ENCODE measurements at regions not wholly inside any gene's neighbourhood (a gene's known extent, or its start where the extent isn't known, plus 50 kb on each side); places are given as distances from the start of the nearest gene placed in this dataset.

DNA sequence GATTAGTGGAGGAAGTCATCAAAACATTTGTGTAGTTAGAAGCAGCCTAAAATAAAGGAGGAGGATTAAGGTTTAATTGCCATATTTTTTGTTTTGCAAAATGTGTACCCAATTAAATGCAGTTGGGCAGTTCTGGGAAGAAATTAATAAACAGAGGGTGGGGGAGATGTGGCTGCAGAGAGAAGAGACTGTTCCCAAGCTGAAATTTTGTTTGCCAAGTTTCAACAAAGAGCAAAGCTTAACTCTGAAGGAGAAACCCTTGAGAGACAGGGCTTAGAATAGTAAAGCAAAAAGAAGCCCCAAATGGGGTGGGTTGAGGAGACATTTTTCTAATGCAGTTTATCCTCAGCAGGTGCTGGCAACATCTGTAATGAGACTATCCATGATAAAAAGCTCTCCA is 298.0 kb upstream of the NRP1 start:
- Histone ChIP-seq H3K27me3 (ENCODE audit: insufficient read depth, low read length) (no peaks in the 10 kb centered on the region), H3K9ac (ENCODE audit: low read length) (no peak overlapping the region), H3K4me2 (ENCODE audit: low read length) (no peak overlapping the region), H3F3A (ENCODE audit: insufficient read depth, low read length) (no peaks in the 10 kb centered on the region), H3K4me1 (ENCODE audit: insufficient read depth, low read length, severe bottlenecking) (no peaks in the 10 kb centered on the region), H3K79me2 (ENCODE audit: insufficient read depth, low read length) (no peaks in the 10 kb centered on the region), H3K4me3 (ENCODE audit: low read depth, low read length, poor library complexity, severe bottlenecking) (no peak overlapping the region), H3K27ac (ENCODE audit: low read depth, low read length, poor library complexity, severe bottlenecking) (no peak overlapping the region), H3K9me3 (ENCODE audit: low read length) (no peaks in the 10 kb centered on the region), H2AFZ (ENCODE audit: low read length) (no peak overlapping the region), H3K9me2 (ENCODE audit: low read depth, low read length) (no peaks in the 10 kb centered on the region), H3K36me3 (ENCODE audit: insufficient read depth, low read length) (no peaks in the 10 kb centered on the region), H4K20me1 (ENCODE audit: insufficient read depth, low read length) (no peaks in the 10 kb centered on the region)
- TF ChIP-seq, protein P1, sequence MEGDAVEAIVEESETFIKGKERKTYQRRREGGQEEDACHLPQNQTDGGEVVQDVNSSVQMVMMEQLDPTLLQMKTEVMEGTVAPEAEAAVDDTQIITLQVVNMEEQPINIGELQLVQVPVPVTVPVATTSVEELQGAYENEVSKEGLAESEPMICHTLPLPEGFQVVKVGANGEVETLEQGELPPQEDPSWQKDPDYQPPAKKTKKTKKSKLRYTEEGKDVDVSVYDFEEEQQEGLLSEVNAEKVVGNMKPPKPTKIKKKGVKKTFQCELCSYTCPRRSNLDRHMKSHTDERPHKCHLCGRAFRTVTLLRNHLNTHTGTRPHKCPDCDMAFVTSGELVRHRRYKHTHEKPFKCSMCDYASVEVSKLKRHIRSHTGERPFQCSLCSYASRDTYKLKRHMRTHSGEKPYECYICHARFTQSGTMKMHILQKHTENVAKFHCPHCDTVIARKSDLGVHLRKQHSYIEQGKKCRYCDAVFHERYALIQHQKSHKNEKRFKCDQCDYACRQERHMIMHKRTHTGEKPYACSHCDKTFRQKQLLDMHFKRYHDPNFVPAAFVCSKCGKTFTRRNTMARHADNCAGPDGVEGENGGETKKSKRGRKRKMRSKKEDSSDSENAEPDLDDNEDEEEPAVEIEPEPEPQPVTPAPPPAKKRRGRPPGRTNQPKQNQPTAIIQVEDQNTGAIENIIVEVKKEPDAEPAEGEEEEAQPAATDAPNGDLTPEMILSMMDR (IDR thresholded peaks at IDR 0.05; ENCODE audit: low read length): no peak
- TF ChIP-seq EZH2 (IDR thresholded peaks at IDR 0.05; ENCODE audit: borderline replicate concordance, low read length): no peak

DNA sequence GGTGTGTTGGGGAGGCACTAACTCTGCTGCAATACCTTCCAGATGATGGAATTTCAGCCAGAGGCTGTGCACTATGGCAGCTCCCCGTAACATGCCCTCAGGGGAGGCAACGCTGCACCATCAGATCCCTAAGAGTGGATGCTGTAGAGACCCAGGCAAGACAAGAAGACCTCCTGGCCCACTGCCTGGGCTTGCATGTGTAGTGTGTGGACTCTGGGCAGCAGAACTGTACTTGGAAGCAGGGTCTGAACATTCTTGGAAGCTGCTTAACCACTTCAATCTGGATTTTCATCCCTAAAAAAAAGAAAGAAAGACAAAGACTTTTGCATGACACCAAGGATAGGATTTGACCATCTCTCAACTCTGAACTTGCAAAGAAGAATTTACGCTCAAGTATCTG is 297.5 kb upstream of the NRP1 start:
- H3K4me3 ChIP-seq (ENCODE audit: low read depth, low read length, poor library complexity, severe bottlenecking): no peak overlapping the region
- H3K9ac ChIP-seq (ENCODE audit: low read length): no peak overlapping the region
- no peaks in the 10 kb centered on the region for H3K36me3 ChIP-seq (ENCODE audit: insufficient read depth, low read length)
- no peak overlapping the region for H3K27ac ChIP-seq (ENCODE audit: low read depth, low read length, poor library complexity, severe bottlenecking)
- no peak overlapping the region for H3K4me2 ChIP-seq (ENCODE audit: low read length)
- no peaks in the 10 kb centered on the region for H3K4me1 ChIP-seq (ENCODE audit: insufficient read depth, low read length, severe bottlenecking)
- no peaks in the 10 kb centered on the region for H4K20me1 ChIP-seq (ENCODE audit: insufficient read depth, low read length)
- H3K27me3 ChIP-seq (ENCODE audit: insufficient read depth, low read length): no peaks in the 10 kb centered on the region
- no peaks in the 10 kb centered on the region for H3K9me3 ChIP-seq (ENCODE audit: low read length)
- H3K79me2 ChIP-seq (ENCODE audit: insufficient read depth, low read length): no peaks in the 10 kb centered on the region
- TF ChIP-seq EZH2 (IDR thresholded peaks at IDR 0.05; ENCODE audit: borderline replicate concordance, low read length): no peak
- TF ChIP-seq, protein P1 (IDR thresholded peaks at IDR 0.05; ENCODE audit: low read length): no peak
- H3F3A ChIP-seq (ENCODE audit: insufficient read depth, low read length): no peaks in the 10 kb centered on the region
- H3K9me2 ChIP-seq (ENCODE audit: low read depth, low read length): no peaks in the 10 kb centered on the region
- H2AFZ ChIP-seq (ENCODE audit: low read length): no peak overlapping the region

DNA sequence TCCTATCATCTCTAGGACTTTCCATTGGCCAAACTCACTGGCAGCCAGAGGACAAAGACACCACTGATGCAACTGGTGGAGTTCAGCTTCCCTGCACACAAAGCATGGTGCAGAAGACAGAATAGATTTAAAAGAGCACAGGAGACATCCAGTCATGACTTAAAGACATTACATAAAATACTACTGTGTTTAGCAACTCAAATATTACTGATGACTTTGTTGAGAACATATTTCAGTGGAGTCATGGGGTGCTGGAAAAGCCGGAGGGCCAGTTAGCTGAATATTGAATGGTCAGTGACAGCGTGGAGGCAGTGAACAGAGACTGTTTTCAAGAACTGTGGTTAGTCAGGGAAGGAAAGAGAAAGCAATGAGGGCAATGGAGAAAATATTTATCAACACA is 296.3 kb upstream of the NRP1 start:
- TF ChIP-seq, protein P1 (IDR thresholded peaks at IDR 0.05; ENCODE audit: low read length): no peak
- TF ChIP-seq EZH2 (IDR thresholded peaks at IDR 0.05; ENCODE audit: borderline replicate concordance, low read length): no peak

More for the DNA sequence above, 296.3 kb upstream of the NRP1 start:
- H3K4me2 ChIP-seq (ENCODE audit: low read length): no peak overlapping the region
- H2AFZ ChIP-seq (ENCODE audit: low read length): no peak overlapping the region
- no peaks in the 10 kb centered on the region for H3K79me2 ChIP-seq (ENCODE audit: insufficient read depth, low read length)
- H3K4me1 ChIP-seq (ENCODE audit: insufficient read depth, low read length, severe bottlenecking): no peaks in the 10 kb centered on the region
- no peaks in the 10 kb centered on the region for H3K36me3 ChIP-seq (ENCODE audit: insufficient read depth, low read length)
- no peak overlapping the region for H3K9ac ChIP-seq (ENCODE audit: low read length)
- no peak overlapping the region for H3K27ac ChIP-seq (ENCODE audit: low read depth, low read length, poor library complexity, severe bottlenecking)
- H3K27me3 ChIP-seq (ENCODE audit: insufficient read depth, low read length): no peaks in the 10 kb centered on the region
- no peaks in the 10 kb centered on the region for H3F3A ChIP-seq (ENCODE audit: insufficient read depth, low read length)
- no peak overlapping the region for H3K4me3 ChIP-seq (ENCODE audit: low read depth, low read length, poor library complexity, severe bottlenecking)
- H3K9me3 ChIP-seq (ENCODE audit: low read length): no peaks in the 10 kb centered on the region
- H4K20me1 ChIP-seq (ENCODE audit: insufficient read depth, low read length): no peaks in the 10 kb centered on the region
- no peaks in the 10 kb centered on the region for H3K9me2 ChIP-seq (ENCODE audit: low read depth, low read length)

All from OCI-LY1 (cell line).